Activated B cell treated with CpG ODN at 0.5 μM for 24 hours (primary cell): ENCODE measurements at regions not wholly inside any gene's neighbourhood (a gene's known extent, or its start where the extent isn't known, plus 50 kb on each side); places are given as distances from the start of the nearest gene placed in this dataset.

ENCODE experiments used
- ATAC-seq: fragments of 200-7000 bp; cut with Tn5 transposase; one replicate; pipeline ENCODE4 v1.10.0; 2021; ENCODE audit warnings: low read depth, mild to moderate bottlenecking, moderate library complexity
- CTCF ChIA-PET: fragments of 350-600 bp; sonication (Branson Sonifier 250); formaldehyde crosslinking; loops from one replicate; lab custom pipeline; 2021; ENCODE audit warnings: antibody characterized with exemption; lab: Charles Lee
- POLR2A ChIA-PET: fragments of 350-600 bp; sonication (Branson Sonifier 250); formaldehyde crosslinking; loops from one replicate; lab custom pipeline; 2021; ENCODE audit warnings: antibody characterized with exemption; lab: Charles Lee
- DNase-seq: peaks from one replicate; pipeline ENCODE4 v3.0.0; 2022
- H3K27ac Mint-ChIP-seq: one replicate; pipeline ENCODE4 v1.8.0; 2020; ENCODE audit warnings: mixed read lengths
- H3K27me3 Mint-ChIP-seq: one replicate; pipeline ENCODE4 v1.8.0; 2021; ENCODE audit warnings: mixed read lengths
- H3K36me3 Mint-ChIP-seq: one replicate; pipeline ENCODE4 v1.8.0; 2021; ENCODE audit warnings: low read depth, mixed read lengths
- H3K4me1 Mint-ChIP-seq: one replicate; pipeline ENCODE4 v1.8.0; 2021; ENCODE audit warnings: mixed read lengths
- H3K4me3 Mint-ChIP-seq: one replicate; pipeline ENCODE4 v1.8.0; 2020; ENCODE audit warnings: mild to moderate bottlenecking, mixed read lengths
- H3K9me3 Mint-ChIP-seq: one replicate; pipeline ENCODE4 v1.8.0; 2020; ENCODE audit warnings: mixed read lengths
- intact Hi-C: fragments of 100-400 bp; cut with micrococcal nuclease; formaldehyde crosslinking; loops from one replicate; pipeline ENCODE4 v1.15.1; 2024
- TF ChIP-seq, protein P1 (sequence below): fragments of 200-600 bp; IDR thresholded peaks from one replicate; pipeline ENCODE4 v1.8.0; 2022; ENCODE audit warnings: antibody characterized with exemption, mild to moderate bottlenecking

DNA sequence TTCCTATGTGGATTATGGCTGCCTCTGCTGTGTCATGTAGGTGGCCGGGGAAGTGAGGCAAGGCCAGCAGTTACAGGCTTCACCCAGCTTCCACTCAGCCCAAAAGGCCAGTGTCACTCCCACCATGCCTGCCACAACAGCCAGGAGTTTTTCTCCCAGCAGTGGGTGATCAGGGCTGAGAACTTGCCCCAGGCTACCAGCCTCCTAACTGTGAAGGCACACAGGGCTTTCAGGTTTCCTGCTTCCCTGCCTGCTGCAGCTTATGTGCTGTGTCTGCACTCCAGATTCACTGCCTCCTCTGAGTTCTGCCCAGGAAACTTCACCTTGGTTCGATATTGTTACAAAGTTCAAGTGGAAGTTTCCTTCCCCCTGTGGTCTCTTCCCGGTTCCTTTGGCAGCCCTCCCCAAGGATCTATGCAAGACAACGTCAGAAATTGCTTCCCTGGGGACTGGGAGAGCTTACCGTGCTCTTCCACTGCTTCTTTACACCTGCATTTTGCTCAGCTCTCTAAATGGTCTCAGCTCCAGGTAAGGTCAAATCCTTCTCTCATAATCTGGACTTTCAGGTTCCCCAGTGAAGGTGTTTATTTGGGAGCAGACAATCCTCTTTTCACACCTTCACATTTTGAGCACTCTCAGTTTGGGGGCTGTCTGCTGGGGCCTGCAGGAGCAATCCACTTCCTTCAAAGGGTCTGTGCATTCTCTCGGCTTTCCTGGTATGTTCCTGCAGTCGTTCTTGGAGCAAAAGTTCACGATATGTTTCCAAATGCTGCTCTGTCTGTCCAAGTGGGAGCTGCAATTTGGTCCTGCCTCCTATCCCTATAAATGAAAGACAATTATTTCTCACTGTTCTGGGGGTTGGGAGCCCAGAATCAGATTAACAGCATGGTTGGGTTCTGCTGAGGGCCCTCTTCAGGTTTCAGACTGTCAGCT lies 1730.1 kb upstream of the PRR20A start:
- intact Hi-C loops = no loop called here
- Mint-ChIP-seq H3K27me3 (no peaks in the 10 kb centered on the region), H3K27ac (no peak overlapping the region), H3K36me3 (no peaks in the 10 kb centered on the region), H3K4me3 (no peak overlapping the region), H3K4me1 (no peaks in the 10 kb centered on the region), H3K9me3 (peaks cover 10% of the 10 kb centered on the region)
- POLR2A ChIA-PET = no interaction called here
- CTCF ChIA-PET = no interaction called here
- TF ChIP-seq, protein P1, sequence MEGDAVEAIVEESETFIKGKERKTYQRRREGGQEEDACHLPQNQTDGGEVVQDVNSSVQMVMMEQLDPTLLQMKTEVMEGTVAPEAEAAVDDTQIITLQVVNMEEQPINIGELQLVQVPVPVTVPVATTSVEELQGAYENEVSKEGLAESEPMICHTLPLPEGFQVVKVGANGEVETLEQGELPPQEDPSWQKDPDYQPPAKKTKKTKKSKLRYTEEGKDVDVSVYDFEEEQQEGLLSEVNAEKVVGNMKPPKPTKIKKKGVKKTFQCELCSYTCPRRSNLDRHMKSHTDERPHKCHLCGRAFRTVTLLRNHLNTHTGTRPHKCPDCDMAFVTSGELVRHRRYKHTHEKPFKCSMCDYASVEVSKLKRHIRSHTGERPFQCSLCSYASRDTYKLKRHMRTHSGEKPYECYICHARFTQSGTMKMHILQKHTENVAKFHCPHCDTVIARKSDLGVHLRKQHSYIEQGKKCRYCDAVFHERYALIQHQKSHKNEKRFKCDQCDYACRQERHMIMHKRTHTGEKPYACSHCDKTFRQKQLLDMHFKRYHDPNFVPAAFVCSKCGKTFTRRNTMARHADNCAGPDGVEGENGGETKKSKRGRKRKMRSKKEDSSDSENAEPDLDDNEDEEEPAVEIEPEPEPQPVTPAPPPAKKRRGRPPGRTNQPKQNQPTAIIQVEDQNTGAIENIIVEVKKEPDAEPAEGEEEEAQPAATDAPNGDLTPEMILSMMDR = no peak
- ATAC-seq (no peak), DNase-seq (no peak)

DNA sequence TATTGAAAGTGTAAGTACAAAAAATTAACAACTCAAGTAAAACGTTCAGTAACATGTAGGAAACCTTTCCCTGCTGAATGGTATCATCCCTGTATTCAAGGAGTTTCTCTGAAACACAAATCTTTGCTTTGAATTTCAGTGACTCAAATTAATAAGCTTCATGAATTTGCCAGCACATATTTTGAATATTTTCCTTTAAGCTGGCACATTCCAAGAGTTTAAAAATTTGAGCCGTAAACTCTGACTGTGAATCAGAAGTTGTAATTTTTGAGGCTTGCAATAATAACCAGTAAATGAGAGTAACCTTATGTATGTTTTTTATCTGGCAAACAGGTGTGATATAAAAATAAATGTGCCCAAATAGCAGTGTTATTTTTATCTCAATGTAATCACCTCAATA lies 1722.6 kb upstream of the PRR20A start:
- TF ChIP-seq, protein P1 = no peak
- ChIA-PET POLR2A (no interaction called here), CTCF (no interaction called here)
- intact Hi-C loops = no loop called here
- no peaks in the 10 kb centered on the region for H3K36me3 Mint-ChIP-seq
- ATAC-seq = no peak
- H3K4me3 Mint-ChIP-seq = no peak overlapping the region
- no peaks in the 10 kb centered on the region for H3K27me3 Mint-ChIP-seq
- no peak for DNase-seq
- no peaks in the 10 kb centered on the region for H3K4me1 Mint-ChIP-seq
- H3K27ac Mint-ChIP-seq = no peak overlapping the region
- H3K9me3 Mint-ChIP-seq = no peaks in the 10 kb centered on the region

DNA sequence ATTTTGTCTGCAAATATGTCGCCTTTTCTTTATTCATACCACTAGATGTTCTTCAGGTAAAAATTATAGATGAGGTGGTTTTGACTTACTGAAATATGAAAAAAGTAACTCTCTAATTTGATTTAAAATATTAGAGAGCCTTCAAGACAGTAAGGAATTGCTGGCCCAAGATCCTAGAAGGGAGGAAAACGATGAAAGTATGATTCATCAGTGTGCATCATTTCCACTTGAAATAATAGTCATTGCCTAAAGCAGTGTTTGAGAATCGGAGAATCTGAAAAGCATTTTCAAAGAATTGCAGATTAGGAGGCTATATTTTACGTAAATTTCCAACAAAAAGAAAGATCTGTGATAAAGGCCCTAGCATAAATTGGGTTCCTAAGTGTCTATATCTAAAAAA lies 1707.9 kb upstream of the PRR20A start:
- ChIA-PET POLR2A (no interaction called here), CTCF (no interaction called here)
- intact Hi-C loops = no loop called here
- Mint-ChIP-seq H3K36me3 (no peaks in the 10 kb centered on the region), H3K4me3 (no peak overlapping the region), H3K9me3 (peaks cover 7% of the 10 kb centered on the region), H3K27me3 (no peaks in the 10 kb centered on the region), H3K27ac (no peak overlapping the region), H3K4me1 (no peaks in the 10 kb centered on the region)
- DNase-seq (no peak), ATAC-seq (no peak)
- TF ChIP-seq, protein P1 = no peak

DNA sequence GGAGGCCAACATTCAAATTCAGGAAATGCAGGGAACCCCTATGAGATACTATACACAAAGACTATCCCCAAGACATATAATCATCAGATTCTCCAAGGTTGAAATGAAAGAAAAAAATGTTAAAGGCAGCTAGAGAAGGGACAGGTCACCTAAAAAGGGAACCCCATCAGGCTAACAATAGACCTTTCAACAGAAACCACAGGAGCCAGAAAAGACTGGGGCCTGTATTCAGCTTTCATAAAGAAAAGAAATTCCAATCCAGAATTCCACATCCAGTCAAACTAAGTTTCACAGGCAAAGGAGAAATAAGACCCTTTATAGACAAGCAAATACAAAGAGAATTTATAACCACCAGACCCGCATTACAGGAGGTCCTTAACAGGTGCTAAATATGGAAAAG lies 1703.6 kb upstream of the PRR20A start:
- no peaks in the 10 kb centered on the region for H3K4me1 Mint-ChIP-seq
- no peak for ATAC-seq
- POLR2A ChIA-PET = no interaction called here
- no peak overlapping the region for H3K4me3 Mint-ChIP-seq
- DNase-seq = no peak
- intact Hi-C loops = no loop called here
- H3K27me3 Mint-ChIP-seq = no peaks in the 10 kb centered on the region
- H3K36me3 Mint-ChIP-seq = no peaks in the 10 kb centered on the region
- peaks cover 5% of the 10 kb centered on the region for H3K9me3 Mint-ChIP-seq
- no peak overlapping the region for H3K27ac Mint-ChIP-seq
- TF ChIP-seq, protein P1 = no peak
- CTCF ChIA-PET = no interaction called here

DNA sequence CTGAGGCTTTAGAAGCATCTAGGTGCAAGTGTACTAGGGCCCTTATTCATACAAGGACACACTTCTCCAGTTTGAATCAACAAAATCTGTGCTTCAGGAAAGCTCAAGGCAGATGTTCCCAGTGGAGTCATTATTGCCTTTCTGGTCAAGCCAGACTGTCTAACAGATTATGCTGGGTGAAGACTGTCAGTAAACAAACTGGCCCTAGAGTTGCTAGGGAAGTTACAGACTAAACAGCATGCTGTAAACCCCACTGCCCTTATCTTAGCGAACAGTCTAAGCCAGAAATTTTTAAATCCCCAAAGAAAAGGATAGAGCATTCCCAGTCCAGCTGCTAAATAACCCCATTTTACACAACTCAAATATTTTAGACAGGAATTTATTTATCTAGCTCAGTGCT lies 1701.3 kb upstream of the PRR20A start:
- no peaks in the 10 kb centered on the region for H3K36me3 Mint-ChIP-seq
- intact Hi-C loops = no loop called here
- no peaks in the 10 kb centered on the region for H3K27me3 Mint-ChIP-seq
- no peak for ATAC-seq
- ChIA-PET CTCF (interaction anchor here (0.6 kb wide), 1 partner anchor 11 kb away, joined by 3 read pairs; no protein-coding TSS in a partner anchor), POLR2A (no interaction called here)
- no peak for DNase-seq
- H3K27ac Mint-ChIP-seq = no peak overlapping the region
- H3K9me3 Mint-ChIP-seq = peaks cover 5% of the 10 kb centered on the region
- H3K4me1 Mint-ChIP-seq = no peaks in the 10 kb centered on the region
- H3K4me3 Mint-ChIP-seq = no peak overlapping the region
- TF ChIP-seq, protein P1 = no peak
